ENCODE measurements at regions not wholly inside any gene's neighbourhood (a gene's known extent, or its start where the extent isn't known, plus 50 kb on each side); places are given as distances from the start of the nearest gene placed in this dataset.

DNA sequence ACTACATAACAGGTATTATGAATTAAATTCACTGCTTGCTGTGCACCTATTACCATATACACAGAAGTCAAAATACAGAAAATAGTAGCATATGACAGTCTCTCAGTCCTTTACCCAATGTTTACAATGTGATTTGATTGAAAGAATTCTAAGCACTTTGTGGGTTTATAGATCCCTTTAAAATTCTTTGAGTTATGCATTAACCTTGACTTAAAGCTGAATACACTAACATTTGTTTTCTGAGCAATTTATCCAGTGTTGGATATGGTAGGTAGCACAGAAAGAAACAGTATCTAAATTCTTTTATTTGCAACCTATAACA is 230.8 kb upstream of the DDI1 start (continued):
- TF ChIP-seq, protein P1, sequence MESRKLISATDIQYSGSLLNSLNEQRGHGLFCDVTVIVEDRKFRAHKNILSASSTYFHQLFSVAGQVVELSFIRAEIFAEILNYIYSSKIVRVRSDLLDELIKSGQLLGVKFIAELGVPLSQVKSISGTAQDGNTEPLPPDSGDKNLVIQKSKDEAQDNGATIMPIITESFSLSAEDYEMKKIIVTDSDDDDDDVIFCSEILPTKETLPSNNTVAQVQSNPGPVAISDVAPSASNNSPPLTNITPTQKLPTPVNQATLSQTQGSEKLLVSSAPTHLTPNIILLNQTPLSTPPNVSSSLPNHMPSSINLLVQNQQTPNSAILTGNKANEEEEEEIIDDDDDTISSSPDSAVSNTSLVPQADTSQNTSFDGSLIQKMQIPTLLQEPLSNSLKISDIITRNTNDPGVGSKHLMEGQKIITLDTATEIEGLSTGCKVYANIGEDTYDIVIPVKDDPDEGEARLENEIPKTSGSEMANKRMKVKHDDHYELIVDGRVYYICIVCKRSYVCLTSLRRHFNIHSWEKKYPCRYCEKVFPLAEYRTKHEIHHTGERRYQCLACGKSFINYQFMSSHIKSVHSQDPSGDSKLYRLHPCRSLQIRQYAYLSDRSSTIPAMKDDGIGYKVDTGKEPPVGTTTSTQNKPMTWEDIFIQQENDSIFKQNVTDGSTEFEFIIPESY (IDR thresholded peaks at IDR 0.05): no peak
- TF ChIP-seq RAD21 (IDR thresholded peaks at IDR 0.05) (no peak), FOXA1 (IDR thresholded peaks at IDR 0.05) (no peak)

DNA sequence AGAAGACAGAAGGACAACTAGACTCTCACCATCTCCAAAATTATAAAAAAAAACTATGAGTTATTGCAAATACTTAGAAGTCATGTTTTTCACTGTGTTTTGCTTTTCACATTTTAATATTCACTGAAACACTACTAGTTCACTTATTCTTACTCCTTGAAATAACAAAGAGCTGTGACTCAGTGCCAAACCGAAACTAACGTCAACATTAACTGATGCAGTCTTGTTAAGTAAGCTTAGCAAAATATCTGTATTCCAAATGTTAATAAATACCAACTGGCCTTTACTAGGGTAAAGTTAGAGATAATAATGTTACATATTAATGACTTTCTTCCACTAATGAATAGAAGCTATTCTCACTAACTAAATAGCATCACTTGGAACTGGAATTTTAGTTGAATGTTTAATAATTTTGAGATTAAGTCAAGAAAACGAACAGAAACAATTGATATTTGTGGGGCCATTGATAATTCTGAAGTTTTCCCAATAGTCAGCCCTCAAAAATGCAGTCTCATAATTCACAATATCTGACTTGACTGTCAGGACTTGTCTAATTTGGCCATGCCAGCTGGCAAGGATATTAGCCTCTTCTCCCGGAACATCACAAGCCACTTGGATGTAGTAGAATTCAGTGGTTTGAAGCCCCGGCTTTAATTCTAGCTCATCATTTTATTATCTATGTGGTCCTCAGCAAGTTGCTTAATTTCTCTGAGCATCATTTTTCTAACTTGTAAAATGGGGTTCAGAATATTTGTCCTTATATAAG is 230.1 kb upstream of the DDI1 start:
- DNase-seq (ENCODE audit: low spot score): no peak

DNA sequence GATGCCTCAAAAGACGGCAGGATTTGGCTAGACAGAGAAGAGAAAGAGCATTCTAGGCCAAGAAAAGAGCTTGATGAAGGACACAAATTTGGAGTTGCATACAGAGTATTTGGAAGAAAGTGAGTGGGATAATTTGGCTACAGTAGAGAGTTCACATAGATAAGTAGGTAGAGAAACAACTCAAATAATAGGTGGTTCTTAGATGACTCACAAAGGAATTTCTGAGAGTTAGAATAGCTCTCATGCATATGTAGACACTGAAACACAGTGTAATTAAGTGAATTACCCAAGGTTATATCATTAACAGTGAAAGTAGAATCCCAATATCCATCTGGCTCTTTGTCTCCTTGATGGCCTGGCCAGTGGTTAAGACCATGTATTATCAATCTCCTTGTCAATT is 228.6 kb upstream of the DDI1 start:
- peaks cover 0 to 2% (median 0%) of the 10 kb centered on the region in 4 donors for H3K27me3 ChIP-seq (ENCODE audit: control insufficient read depth in 4 of 4, insufficient read depth in 4 of 4, low read length in 3 of 4)
- no peak overlapping the region for H3K9ac ChIP-seq (ENCODE audit: low read depth in 1 of 2, low read length in 2 of 2)
- no peaks in the 10 kb centered on the region for H3K36me3 ChIP-seq (ENCODE audit: control insufficient read depth in 4 of 4, insufficient read depth in 3 of 4, low read depth in 1 of 4, low read length in 3 of 4)
- 84% methylated on average over 1 of the region's 1 CpG for WGBS
- no peak overlapping the region for H3K27ac ChIP-seq (ENCODE audit: low read depth in 1 of 2, low read length in 2 of 2)
- H3K9me3 ChIP-seq (ENCODE audit: control insufficient read depth in 4 of 4, low read length in 3 of 4): no peaks in the 10 kb centered on the region
- no peaks in the 10 kb centered on the region for H3K4me1 ChIP-seq (ENCODE audit: control insufficient read depth in 4 of 4, insufficient read depth in 4 of 4, low read length in 3 of 4)
- no peak overlapping the region for H3K4me3 ChIP-seq (ENCODE audit: low read depth in 1 of 3, low read length in 3 of 3)
- DNase-seq (ENCODE audit: low spot score): no peak
- TF ChIP-seq SP1 (IDR thresholded peaks at IDR 0.05): no peak
- TF ChIP-seq HNF4G (IDR thresholded peaks at IDR 0.05): no peak
- TF ChIP-seq, protein P2, sequence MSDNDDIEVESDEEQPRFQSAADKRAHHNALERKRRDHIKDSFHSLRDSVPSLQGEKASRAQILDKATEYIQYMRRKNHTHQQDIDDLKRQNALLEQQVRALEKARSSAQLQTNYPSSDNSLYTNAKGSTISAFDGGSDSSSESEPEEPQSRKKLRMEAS (IDR thresholded peaks at IDR 0.05): no peak
- TF ChIP-seq NR2F2 (IDR thresholded peaks at IDR 0.05): no peak
- TF ChIP-seq JUND (IDR thresholded peaks at IDR 0.05): no peak
- no peak for TF ChIP-seq FOXA2 (IDR thresholded peaks at IDR 0.05)
- TF ChIP-seq, protein P1 (IDR thresholded peaks at IDR 0.05): no peak
- TF ChIP-seq, protein P3, sequence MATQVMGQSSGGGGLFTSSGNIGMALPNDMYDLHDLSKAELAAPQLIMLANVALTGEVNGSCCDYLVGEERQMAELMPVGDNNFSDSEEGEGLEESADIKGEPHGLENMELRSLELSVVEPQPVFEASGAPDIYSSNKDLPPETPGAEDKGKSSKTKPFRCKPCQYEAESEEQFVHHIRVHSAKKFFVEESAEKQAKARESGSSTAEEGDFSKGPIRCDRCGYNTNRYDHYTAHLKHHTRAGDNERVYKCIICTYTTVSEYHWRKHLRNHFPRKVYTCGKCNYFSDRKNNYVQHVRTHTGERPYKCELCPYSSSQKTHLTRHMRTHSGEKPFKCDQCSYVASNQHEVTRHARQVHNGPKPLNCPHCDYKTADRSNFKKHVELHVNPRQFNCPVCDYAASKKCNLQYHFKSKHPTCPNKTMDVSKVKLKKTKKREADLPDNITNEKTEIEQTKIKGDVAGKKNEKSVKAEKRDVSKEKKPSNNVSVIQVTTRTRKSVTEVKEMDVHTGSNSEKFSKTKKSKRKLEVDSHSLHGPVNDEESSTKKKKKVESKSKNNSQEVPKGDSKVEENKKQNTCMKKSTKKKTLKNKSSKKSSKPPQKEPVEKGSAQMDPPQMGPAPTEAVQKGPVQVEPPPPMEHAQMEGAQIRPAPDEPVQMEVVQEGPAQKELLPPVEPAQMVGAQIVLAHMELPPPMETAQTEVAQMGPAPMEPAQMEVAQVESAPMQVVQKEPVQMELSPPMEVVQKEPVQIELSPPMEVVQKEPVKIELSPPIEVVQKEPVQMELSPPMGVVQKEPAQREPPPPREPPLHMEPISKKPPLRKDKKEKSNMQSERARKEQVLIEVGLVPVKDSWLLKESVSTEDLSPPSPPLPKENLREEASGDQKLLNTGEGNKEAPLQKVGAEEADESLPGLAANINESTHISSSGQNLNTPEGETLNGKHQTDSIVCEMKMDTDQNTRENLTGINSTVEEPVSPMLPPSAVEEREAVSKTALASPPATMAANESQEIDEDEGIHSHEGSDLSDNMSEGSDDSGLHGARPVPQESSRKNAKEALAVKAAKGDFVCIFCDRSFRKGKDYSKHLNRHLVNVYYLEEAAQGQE (IDR thresholded peaks at IDR 0.05): no peak
- no peak for TF ChIP-seq EGR1 (IDR thresholded peaks at IDR 0.05; ENCODE audit: low read depth in 2 of 2)
- no peak for TF ChIP-seq YY1 (IDR thresholded peaks at IDR 0.05)
- no peak for TF ChIP-seq FOXA1 (IDR thresholded peaks at IDR 0.05)

More for the DNA sequence above, 230.1 kb upstream of the DDI1 start:
- H3K4me3 ChIP-seq (ENCODE audit: low read depth in 1 of 3, low read length in 3 of 3): no peak overlapping the region
- H3K27ac ChIP-seq (ENCODE audit: low read depth in 1 of 2, low read length in 2 of 2): no peak overlapping the region
- 44% methylated on average over 5 of the region's 5 CpGs for WGBS
- no peak overlapping the region for H3K9ac ChIP-seq (ENCODE audit: low read depth in 1 of 2, low read length in 2 of 2)
- no peaks in the 10 kb centered on the region for H3K4me1 ChIP-seq (ENCODE audit: control insufficient read depth in 4 of 4, insufficient read depth in 4 of 4, low read length in 3 of 4)
- TF ChIP-seq SP1 (IDR thresholded peaks at IDR 0.05) (no peak), HNF4A (conservative IDR thresholded peaks at IDR 0.05) (no peak), YY1 (IDR thresholded peaks at IDR 0.05) (no peak), JUND (IDR thresholded peaks at IDR 0.05) (no peak), GABPA (IDR thresholded peaks at IDR 0.05 in 1 of 2, conservative IDR thresholded peaks at IDR 0.05 in 1 of 2) (no peak), EGR1 (IDR thresholded peaks at IDR 0.05; ENCODE audit: low read depth in 2 of 2) (no peak)
- TF ChIP-seq, protein P3 (IDR thresholded peaks at IDR 0.05): no peak
- TF ChIP-seq, protein P2 (IDR thresholded peaks at IDR 0.05): no peak
- H3K36me3 ChIP-seq (ENCODE audit: control insufficient read depth in 4 of 4, insufficient read depth in 3 of 4, low read depth in 1 of 4, low read length in 3 of 4): no peaks in the 10 kb centered on the region
- H3K9me3 ChIP-seq (ENCODE audit: control insufficient read depth in 4 of 4, low read length in 3 of 4): no peaks in the 10 kb centered on the region
- peaks cover 0 to 2% (median 0%) of the 10 kb centered on the region in 4 donors for H3K27me3 ChIP-seq (ENCODE audit: control insufficient read depth in 4 of 4, insufficient read depth in 4 of 4, low read length in 3 of 4)

Measured in liver (tissue), 7 donors.